ENCODE measurements at regions not wholly inside any gene's neighbourhood (a gene's known extent, or its start where the extent isn't known, plus 50 kb on each side); places are given as distances from the start of the nearest gene placed in this dataset.

DNA sequence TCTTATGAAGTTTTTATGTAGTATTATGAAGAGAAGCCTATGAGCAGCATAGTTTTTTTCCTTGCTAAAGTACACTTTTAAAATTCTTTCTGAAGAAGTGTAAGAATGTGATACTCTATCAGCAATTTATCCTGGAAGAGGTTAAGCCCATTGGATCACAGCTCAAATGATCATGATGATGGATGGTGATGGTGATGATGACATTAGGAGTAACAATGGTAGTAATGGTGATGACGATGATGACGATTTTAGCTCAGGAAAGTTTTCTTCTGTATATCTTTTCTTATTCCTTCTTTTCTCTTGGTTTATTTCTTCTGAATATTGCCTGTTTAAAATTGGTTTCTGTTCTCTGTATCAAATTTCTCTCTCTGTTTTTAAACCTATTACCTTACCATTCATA, 262.9 kb upstream of the DUSP10 start:
- Histone ChIP-seq H3K4me3 (ENCODE audit: low read depth, low read length) (no peak overlapping the region), H3K79me2 (no peaks in the 10 kb centered on the region), H3K4me1 (no peaks in the 10 kb centered on the region), H3K27ac (no peak overlapping the region), H3K9me3 (ENCODE audit: control insufficient read depth, low read length) (no peaks in the 10 kb centered on the region), H3K4me2 (ENCODE audit: low read length) (no peak overlapping the region), H3K27me3 (ENCODE audit: control insufficient read depth, insufficient read depth, low read length) (no peaks in the 10 kb centered on the region), H2AFZ (no peak overlapping the region), H3K36me3 (ENCODE audit: control insufficient read depth, insufficient read depth, low read length) (no peaks in the 10 kb centered on the region), H3K9ac (no peak overlapping the region)
- TF ChIP-seq, protein P1, sequence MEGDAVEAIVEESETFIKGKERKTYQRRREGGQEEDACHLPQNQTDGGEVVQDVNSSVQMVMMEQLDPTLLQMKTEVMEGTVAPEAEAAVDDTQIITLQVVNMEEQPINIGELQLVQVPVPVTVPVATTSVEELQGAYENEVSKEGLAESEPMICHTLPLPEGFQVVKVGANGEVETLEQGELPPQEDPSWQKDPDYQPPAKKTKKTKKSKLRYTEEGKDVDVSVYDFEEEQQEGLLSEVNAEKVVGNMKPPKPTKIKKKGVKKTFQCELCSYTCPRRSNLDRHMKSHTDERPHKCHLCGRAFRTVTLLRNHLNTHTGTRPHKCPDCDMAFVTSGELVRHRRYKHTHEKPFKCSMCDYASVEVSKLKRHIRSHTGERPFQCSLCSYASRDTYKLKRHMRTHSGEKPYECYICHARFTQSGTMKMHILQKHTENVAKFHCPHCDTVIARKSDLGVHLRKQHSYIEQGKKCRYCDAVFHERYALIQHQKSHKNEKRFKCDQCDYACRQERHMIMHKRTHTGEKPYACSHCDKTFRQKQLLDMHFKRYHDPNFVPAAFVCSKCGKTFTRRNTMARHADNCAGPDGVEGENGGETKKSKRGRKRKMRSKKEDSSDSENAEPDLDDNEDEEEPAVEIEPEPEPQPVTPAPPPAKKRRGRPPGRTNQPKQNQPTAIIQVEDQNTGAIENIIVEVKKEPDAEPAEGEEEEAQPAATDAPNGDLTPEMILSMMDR (IDR thresholded peaks at IDR 0.05) = no peak

DNA sequence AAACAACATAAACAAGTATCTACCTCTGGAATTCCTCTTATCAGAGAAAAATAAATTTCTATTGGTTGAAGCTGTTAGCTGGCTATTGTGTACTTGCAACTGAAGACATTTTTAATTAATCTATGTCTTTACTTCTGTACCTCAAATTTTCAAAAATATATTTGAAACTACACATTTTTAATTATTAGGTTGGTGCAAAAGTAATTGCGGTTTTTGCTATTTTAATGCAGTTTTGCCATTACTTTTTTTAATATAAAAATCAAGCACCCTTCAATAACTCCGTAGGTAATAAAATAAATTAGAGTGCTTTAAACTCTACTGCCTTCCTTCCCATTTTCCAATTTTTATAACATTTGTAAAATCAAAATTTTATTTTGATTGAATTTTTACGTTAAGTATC, 262.1 kb upstream of the DUSP10 start:
- TF ChIP-seq, protein P1 (IDR thresholded peaks at IDR 0.05) = no peak
- H3K4me3 ChIP-seq (ENCODE audit: low read depth, low read length) = no peak overlapping the region
- H3K36me3 ChIP-seq (ENCODE audit: control insufficient read depth, insufficient read depth, low read length) = no peaks in the 10 kb centered on the region
- H3K9ac ChIP-seq = no peak overlapping the region
- no peaks in the 10 kb centered on the region for H3K79me2 ChIP-seq
- H3K4me2 ChIP-seq (ENCODE audit: low read length) = no peak overlapping the region
- no peaks in the 10 kb centered on the region for H3K9me3 ChIP-seq (ENCODE audit: control insufficient read depth, low read length)
- no peak overlapping the region for H3K27ac ChIP-seq
- H2AFZ ChIP-seq = no peak overlapping the region
- no peaks in the 10 kb centered on the region for H3K27me3 ChIP-seq (ENCODE audit: control insufficient read depth, insufficient read depth, low read length)
- H3K4me1 ChIP-seq = no peaks in the 10 kb centered on the region

DNA sequence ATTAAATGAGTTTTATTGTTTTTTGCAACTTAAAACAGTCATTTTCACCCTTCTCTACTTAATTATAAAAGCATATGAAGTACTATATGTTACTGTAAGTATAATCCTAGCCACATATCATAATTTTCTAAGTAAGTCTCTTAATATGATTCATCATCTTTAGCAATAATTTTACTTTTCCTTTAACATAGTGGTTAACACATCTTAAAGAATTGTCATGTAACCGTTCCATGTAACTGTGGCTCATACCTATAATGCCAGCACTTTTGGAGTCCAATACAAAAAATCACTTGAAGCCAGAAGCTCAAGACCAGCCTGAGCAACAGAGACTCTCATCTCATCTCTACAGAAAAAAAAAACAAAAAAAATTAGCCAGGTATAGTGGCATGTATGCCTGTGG, 260.6 kb upstream of the DUSP10 start:
- Histone ChIP-seq H3K9me3 (ENCODE audit: control insufficient read depth, low read length) (no peaks in the 10 kb centered on the region), H3K27ac (no peak overlapping the region), H3K4me1 (no peaks in the 10 kb centered on the region), H3K36me3 (ENCODE audit: control insufficient read depth, insufficient read depth, low read length) (no peaks in the 10 kb centered on the region), H3K9ac (no peak overlapping the region), H2AFZ (no peak overlapping the region), H3K27me3 (ENCODE audit: control insufficient read depth, insufficient read depth, low read length) (no peaks in the 10 kb centered on the region), H3K4me2 (ENCODE audit: low read length) (no peak overlapping the region), H3K4me3 (ENCODE audit: low read depth, low read length) (no peak overlapping the region), H3K79me2 (no peaks in the 10 kb centered on the region)
- TF ChIP-seq, protein P1 (IDR thresholded peaks at IDR 0.05) = no peak

DNA sequence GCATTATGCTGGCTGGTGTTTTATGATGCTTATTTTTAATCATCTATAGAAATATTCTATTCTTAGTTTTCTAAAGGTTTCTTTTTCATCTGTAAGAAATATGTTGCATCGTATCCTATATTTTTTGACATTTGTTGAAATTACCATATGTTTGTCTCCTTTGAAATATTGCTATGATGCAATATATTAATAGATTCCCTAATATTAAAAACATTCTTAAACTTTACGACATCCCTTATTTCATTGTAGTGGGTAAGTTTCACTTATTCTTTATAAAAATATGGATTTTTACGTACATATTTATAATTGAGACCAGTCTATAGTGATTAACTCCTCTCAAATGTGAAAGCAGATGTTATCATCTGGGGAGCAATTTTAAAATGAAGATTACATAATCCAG, 258.2 kb upstream of the DUSP10 start:
- H3K9ac ChIP-seq = no peak overlapping the region
- H3K27ac ChIP-seq = no peak overlapping the region
- no peaks in the 10 kb centered on the region for H3K27me3 ChIP-seq (ENCODE audit: control insufficient read depth, insufficient read depth, low read length)
- H3K4me2 ChIP-seq (ENCODE audit: low read length) = no peak overlapping the region
- TF ChIP-seq, protein P1 (IDR thresholded peaks at IDR 0.05) = no peak
- no peaks in the 10 kb centered on the region for H3K4me1 ChIP-seq
- H2AFZ ChIP-seq = no peak overlapping the region
- H3K9me3 ChIP-seq (ENCODE audit: control insufficient read depth, low read length) = no peaks in the 10 kb centered on the region
- H3K4me3 ChIP-seq (ENCODE audit: low read depth, low read length) = no peak overlapping the region
- no peaks in the 10 kb centered on the region for H3K36me3 ChIP-seq (ENCODE audit: control insufficient read depth, insufficient read depth, low read length)
- H3K79me2 ChIP-seq = no peaks in the 10 kb centered on the region

DNA sequence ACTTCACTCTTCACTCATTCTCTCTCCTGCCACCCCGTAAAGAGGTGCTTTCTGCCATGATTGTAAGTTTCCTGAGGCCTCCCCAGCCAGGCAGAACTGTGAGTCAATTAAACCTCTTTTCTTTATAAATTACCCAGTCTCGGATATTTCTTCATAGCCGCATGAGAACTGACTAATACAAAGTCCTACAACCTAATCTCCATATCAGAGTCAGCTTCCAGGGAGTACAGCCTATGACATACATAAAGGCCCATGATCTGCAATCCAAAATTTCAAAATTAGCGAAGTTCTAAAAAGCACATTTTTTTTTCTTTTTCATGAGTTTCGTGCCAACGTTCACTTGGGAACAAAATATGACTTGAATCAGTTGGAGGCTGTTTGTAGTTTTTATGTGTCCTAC, 256.9 kb upstream of the DUSP10 start:
- Histone ChIP-seq H3K4me2 (ENCODE audit: low read length) (no peak overlapping the region), H3K79me2 (no peaks in the 10 kb centered on the region), H3K27me3 (ENCODE audit: control insufficient read depth, insufficient read depth, low read length) (no peaks in the 10 kb centered on the region), H2AFZ (no peak overlapping the region), H3K9me3 (ENCODE audit: control insufficient read depth, low read length) (no peaks in the 10 kb centered on the region), H3K9ac (no peak overlapping the region), H3K36me3 (ENCODE audit: control insufficient read depth, insufficient read depth, low read length) (no peaks in the 10 kb centered on the region), H3K4me3 (ENCODE audit: low read depth, low read length) (no peak overlapping the region), H3K4me1 (no peaks in the 10 kb centered on the region), H3K27ac (no peak overlapping the region)
- TF ChIP-seq, protein P1 (IDR thresholded peaks at IDR 0.05) = no peak
